ENCODE measurements at regions not wholly inside any gene's neighbourhood (a gene's known extent, or its start where the extent isn't known, plus 50 kb on each side); places are given as distances from the start of the nearest gene placed in this dataset.

DNA sequence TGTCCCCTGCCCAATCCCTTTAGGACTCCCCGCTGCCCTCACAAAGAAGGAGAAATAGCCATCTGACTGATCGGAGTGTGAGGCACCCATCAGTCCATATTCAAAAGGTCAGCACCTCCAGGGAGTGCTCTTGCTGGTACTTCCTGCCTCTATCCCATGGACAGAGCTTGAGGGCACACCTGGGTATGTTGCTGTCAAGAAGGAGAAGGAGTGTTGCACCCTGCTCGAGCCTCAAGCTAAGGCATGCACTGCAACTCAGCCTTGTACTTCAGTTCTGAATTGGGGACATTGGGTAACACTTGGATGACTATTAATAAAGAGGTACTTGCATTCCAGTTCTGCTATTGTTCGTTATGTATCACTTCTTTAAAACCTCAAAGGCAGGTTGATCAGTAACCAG lies 190.3 kb upstream of the ZC3H12A start:
- Histone ChIP-seq H3K27ac (no peak overlapping the region), H3K27me3 (no peaks in the 10 kb centered on the region), H3K36me3 (no peaks in the 10 kb centered on the region), H3K4me1 (ENCODE audit: insufficient read depth) (no peaks in the 10 kb centered on the region), H3K9me3 (no peaks in the 10 kb centered on the region), H3K4me3 (no peak overlapping the region)
- no peak for DNase-seq
- intact Hi-C loops (cut with DNase I): no loop called here
- TF ChIP-seq CTCF (IDR thresholded peaks at IDR 0.05) (no peak), EP300 (IDR thresholded peaks at IDR 0.05) (no peak)
- WGBS, 3 donors: 68 to 75% (median 73%) methylated on average over 4 of the region's 4 CpGs

GRCh38 chr1:37286881-37287280 lies 187.5 kb upstream of the ZC3H12A start:
- no peak for DNase-seq
- H3K36me3 ChIP-seq: no peaks in the 10 kb centered on the region
- H3K4me1 ChIP-seq (ENCODE audit: insufficient read depth): no peaks in the 10 kb centered on the region
- intact Hi-C loops (cut with DNase I): no loop called here
- no peaks in the 10 kb centered on the region for H3K27me3 ChIP-seq
- H3K27ac ChIP-seq: no peak overlapping the region
- H3K4me3 ChIP-seq: no peak overlapping the region
- H3K9me3 ChIP-seq: no peaks in the 10 kb centered on the region
- 80 to 88% (median 85%) methylated on average over 4 of the region's 4 CpGs for WGBS, 3 donors
- TF ChIP-seq EP300 (IDR thresholded peaks at IDR 0.05): no peak
- TF ChIP-seq POLR2A (IDR thresholded peaks at IDR 0.05): no peak
- no peak for TF ChIP-seq CTCF (IDR thresholded peaks at IDR 0.05)

DNA sequence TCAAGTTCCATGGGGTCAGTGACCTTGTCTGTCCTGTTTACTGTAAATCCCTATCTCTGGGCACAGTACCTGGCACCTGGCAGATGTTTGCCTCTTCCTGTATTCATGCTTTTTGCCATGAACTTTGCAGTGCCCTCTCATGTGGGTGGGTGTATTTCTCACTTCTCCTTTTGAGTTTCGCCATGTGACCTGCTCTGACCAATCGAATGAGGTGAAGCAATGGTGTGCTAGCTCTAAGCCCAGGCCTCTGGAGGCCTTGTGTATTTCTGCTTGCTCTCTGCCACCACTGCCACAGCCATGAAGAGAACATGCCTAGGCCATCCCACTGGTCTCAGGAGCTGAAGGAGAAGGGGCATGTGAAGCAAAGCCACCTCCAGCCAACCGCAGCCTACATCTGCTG lies 185.5 kb upstream of the ZC3H12A start:
- H3K4me3 ChIP-seq: no peak overlapping the region
- TF ChIP-seq POLR2A (IDR thresholded peaks at IDR 0.05) (no peak), CTCF (IDR thresholded peaks at IDR 0.05) (no peak), EP300 (IDR thresholded peaks at IDR 0.05) (no peak)
- H3K27me3 ChIP-seq: no peaks in the 10 kb centered on the region
- no peaks in the 10 kb centered on the region for H3K9me3 ChIP-seq
- H3K4me1 ChIP-seq (ENCODE audit: insufficient read depth): no peaks in the 10 kb centered on the region
- intact Hi-C loops (cut with DNase I): no loop called here
- 86 to 92% (median 87%) methylated on average over 3 of the region's 3 CpGs for WGBS, 3 donors
- no peak overlapping the region for H3K27ac ChIP-seq
- DNase-seq: no peak
- H3K36me3 ChIP-seq: no peaks in the 10 kb centered on the region

GRCh38 chr1:37290718-37291117 lies 183.7 kb upstream of the ZC3H12A start:
- intact Hi-C loops (cut with DNase I): no loop called here
- H3K27ac ChIP-seq: no peak overlapping the region
- no peak overlapping the region for H3K4me3 ChIP-seq
- 40 to 49% (median 43%) methylated on average over 4 of the region's 4 CpGs for WGBS, 3 donors
- no peak for DNase-seq
- no peaks in the 10 kb centered on the region for H3K4me1 ChIP-seq (ENCODE audit: insufficient read depth)
- no peaks in the 10 kb centered on the region for H3K36me3 ChIP-seq
- H3K9me3 ChIP-seq: no peaks in the 10 kb centered on the region
- TF ChIP-seq EP300 (IDR thresholded peaks at IDR 0.05) (no peak), CTCF (IDR thresholded peaks at IDR 0.05) (no peak), POLR2A (IDR thresholded peaks at IDR 0.05) (no peak)
- H3K27me3 ChIP-seq: no peaks in the 10 kb centered on the region

- 51 to 55% (median 53%) methylated on average over 7 to 9 of the region's 9 CpGs for WGBS, 3 donors
- intact Hi-C loops (cut with DNase I): no loop called here
- H3K4me3 ChIP-seq: no peak overlapping the region
- TF ChIP-seq CTCF (IDR thresholded peaks at IDR 0.05) (no peak), POLR2A (IDR thresholded peaks at IDR 0.05) (no peak), EP300 (IDR thresholded peaks at IDR 0.05) (no peak)
- no peak for DNase-seq
- H3K27ac ChIP-seq: no peak overlapping the region
- no peaks in the 10 kb centered on the region for H3K9me3 ChIP-seq
- no peaks in the 10 kb centered on the region for H3K36me3 ChIP-seq
- H3K4me1 ChIP-seq (ENCODE audit: insufficient read depth): no peaks in the 10 kb centered on the region
- H3K27me3 ChIP-seq: no peaks in the 10 kb centered on the region
Observed at GRCh38 chr1:37292789-37293188, 181.6 kb upstream of the ZC3H12A start.
